Calu3 (cell line): ENCODE measurements at regions not wholly inside any gene's neighbourhood (a gene's known extent, or its start where the extent isn't known, plus 50 kb on each side); places are given as distances from the start of the nearest gene placed in this dataset.

Source experiments
- BruUV-seq: library from RNA; stranded (reverse); fragments of 400-500 nt; replicated peaks from 2 replicates; lab custom pipeline; 2021; lab: Mats Ljungman, UMichigan
- CTCF ChIA-PET: fragments of 300-600 bp; sonication (Branson Sonifier 250); formaldehyde crosslinking; loops from one replicate; lab custom pipeline; 2022; ENCODE audit warnings: antibody characterized with exemption; lab: Charles Lee
- DNase-seq: peaks from one replicate; pipeline ENCODE4 v3.0.0; 2022
- H3K27ac Mint-ChIP-seq: one replicate; pipeline ENCODE4 v1.8.0; 2022; ENCODE audit warnings: mixed read lengths; ENCODE audit not compliant: unreplicated experiment
- H3K27me3 Mint-ChIP-seq: one replicate; pipeline ENCODE4 v1.8.0; 2022; ENCODE audit warnings: mixed read lengths; ENCODE audit not compliant: unreplicated experiment
- H3K36me3 Mint-ChIP-seq: one replicate; pipeline ENCODE4 v1.8.0; 2022; ENCODE audit warnings: mild to moderate bottlenecking, moderate library complexity, mixed read lengths; ENCODE audit not compliant: insufficient read depth, unreplicated experiment
- H3K4me1 Mint-ChIP-seq: one replicate; pipeline ENCODE4 v1.8.0; 2022; ENCODE audit warnings: mild to moderate bottlenecking, low read depth, mixed read lengths; ENCODE audit not compliant: unreplicated experiment
- H3K4me3 Mint-ChIP-seq: one replicate; pipeline ENCODE4 v1.8.0; 2022; ENCODE audit warnings: mild to moderate bottlenecking, low read depth, moderate library complexity, mixed read lengths; ENCODE audit not compliant: unreplicated experiment
- H3K9me3 Mint-ChIP-seq: one replicate; pipeline ENCODE4 v1.8.0; 2022; ENCODE audit warnings: low read depth, mixed read lengths; ENCODE audit not compliant: unreplicated experiment
- intact Hi-C: fragments of 100-400 bp; cut with micrococcal nuclease; formaldehyde crosslinking; loops from one replicate; pipeline ENCODE4 v1.10.0; 2022; ENCODE audit not compliant: unreplicated experiment
- TF ChIP-seq, protein P1 (sequence below): fragments of 200-600 bp; IDR thresholded peaks from one replicate; pipeline ENCODE4 v1.8.0; 2022; ENCODE audit warnings: antibody characterized with exemption; ENCODE audit not compliant: unreplicated experiment

DNA sequence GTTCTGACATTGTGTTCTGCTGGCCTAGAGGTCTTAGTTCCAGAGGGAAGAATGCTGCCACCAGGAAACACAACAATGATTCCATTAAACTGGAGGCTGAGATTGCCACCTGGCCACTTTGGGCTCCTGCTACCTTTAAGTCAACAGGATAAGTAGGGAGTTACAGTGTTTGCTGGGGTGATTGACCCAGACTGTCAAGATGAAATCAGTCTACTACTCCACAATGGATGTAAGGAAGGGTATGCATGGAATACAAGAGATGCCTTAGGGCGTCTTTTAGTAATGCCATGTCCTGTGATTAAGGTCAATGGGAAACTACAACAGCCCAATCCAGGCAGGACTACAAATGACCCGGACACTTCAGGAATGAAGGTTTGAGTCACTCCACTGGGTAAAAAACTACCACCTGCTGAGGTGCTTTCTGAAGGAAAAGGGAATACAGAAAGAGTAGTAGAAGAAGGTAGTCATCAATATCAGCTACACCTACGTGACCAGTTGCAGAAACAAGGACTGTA, 852.6 kb downstream of the LRFN5 start:
- DNase-seq = no peak
- CTCF ChIA-PET = no interaction called here
- H3K4me1 Mint-ChIP-seq = no peaks in the 10 kb centered on the region
- BruUV-seq = no TSS peak
- TF ChIP-seq, protein P1, sequence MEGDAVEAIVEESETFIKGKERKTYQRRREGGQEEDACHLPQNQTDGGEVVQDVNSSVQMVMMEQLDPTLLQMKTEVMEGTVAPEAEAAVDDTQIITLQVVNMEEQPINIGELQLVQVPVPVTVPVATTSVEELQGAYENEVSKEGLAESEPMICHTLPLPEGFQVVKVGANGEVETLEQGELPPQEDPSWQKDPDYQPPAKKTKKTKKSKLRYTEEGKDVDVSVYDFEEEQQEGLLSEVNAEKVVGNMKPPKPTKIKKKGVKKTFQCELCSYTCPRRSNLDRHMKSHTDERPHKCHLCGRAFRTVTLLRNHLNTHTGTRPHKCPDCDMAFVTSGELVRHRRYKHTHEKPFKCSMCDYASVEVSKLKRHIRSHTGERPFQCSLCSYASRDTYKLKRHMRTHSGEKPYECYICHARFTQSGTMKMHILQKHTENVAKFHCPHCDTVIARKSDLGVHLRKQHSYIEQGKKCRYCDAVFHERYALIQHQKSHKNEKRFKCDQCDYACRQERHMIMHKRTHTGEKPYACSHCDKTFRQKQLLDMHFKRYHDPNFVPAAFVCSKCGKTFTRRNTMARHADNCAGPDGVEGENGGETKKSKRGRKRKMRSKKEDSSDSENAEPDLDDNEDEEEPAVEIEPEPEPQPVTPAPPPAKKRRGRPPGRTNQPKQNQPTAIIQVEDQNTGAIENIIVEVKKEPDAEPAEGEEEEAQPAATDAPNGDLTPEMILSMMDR = no peak
- H3K27ac Mint-ChIP-seq = no peak overlapping the region
- H3K36me3 Mint-ChIP-seq = no peaks in the 10 kb centered on the region
- peaks cover 6% of the 10 kb centered on the region for H3K9me3 Mint-ChIP-seq
- intact Hi-C loops = no loop called here
- no peak overlapping the region for H3K4me3 Mint-ChIP-seq
- H3K27me3 Mint-ChIP-seq = no peaks in the 10 kb centered on the region

DNA sequence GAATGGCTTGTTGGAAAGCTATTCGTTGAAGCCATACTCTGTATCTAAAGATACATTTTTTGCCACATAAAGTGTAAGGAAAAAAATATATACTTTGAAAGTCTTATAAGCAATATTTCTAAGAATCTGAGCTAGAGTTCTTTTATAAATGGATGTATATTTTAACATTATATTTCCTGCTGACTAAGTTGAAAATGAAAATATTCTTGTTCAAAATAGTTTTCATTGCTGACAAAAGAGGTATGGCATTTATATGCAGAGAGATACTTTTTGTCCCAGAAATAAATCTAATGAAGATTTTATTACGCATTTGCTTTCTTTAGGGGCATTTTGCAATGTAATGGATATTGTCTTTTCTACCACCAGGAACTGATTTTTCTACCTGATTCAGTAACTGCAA, 834.9 kb downstream of the LRFN5 start:
- Mint-ChIP-seq H3K27me3 (no peaks in the 10 kb centered on the region), H3K9me3 (peaks cover 5% of the 10 kb centered on the region), H3K4me1 (no peaks in the 10 kb centered on the region), H3K36me3 (no peaks in the 10 kb centered on the region), H3K27ac (no peak overlapping the region), H3K4me3 (no peak overlapping the region)
- intact Hi-C loops = no loop called here
- BruUV-seq = no TSS peak
- TF ChIP-seq, protein P1 = no peak
- CTCF ChIA-PET = no interaction called here
- DNase-seq = no peak

DNA sequence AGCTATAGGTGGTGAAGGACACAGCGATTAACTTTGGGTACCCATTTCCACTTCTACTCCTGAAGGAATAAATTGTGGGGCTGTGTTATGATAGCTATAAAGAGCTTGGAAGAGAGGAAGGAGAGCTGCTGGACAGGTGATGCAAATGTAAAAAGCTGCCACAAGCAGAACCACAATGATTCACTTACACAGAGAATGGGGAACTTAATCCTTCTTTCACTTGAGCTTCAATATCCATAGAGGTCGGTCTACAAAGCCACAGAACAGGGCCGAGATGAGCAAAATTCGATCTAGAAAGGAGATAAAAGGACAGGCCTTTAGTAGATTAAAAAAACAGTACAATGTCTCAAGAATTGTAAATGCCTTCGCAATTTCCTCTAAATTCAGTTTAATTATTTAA, 831.1 kb downstream of the LRFN5 start:
- Mint-ChIP-seq H3K9me3 (peaks cover 5% of the 10 kb centered on the region), H3K27ac (no peak overlapping the region), H3K4me3 (no peak overlapping the region), H3K4me1 (no peaks in the 10 kb centered on the region), H3K36me3 (no peaks in the 10 kb centered on the region), H3K27me3 (no peaks in the 10 kb centered on the region)
- CTCF ChIA-PET = no interaction called here
- BruUV-seq = no TSS peak
- TF ChIP-seq, protein P1 = no peak
- no peak for DNase-seq
- intact Hi-C loops = no loop called here

DNA sequence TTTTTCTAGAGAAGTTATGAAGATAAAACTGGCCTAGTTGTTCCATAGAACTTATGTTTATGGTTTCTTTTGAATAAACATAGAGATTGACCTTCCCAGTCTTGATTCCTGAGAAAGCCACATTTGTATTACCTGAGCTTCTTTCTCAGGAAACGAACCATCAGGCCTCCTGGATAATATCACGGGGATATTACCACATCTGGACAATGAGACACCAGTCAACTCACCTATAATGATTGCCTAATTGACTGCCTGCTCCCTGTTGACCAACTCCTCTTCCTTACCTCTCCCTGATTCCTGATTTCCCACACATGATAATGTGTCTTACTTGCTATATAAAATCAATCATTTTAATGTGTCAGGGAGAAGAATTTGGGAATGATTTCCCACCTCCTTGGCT, 822.7 kb downstream of the LRFN5 start:
- Mint-ChIP-seq H3K27ac (no peak overlapping the region), H3K27me3 (no peaks in the 10 kb centered on the region), H3K4me1 (no peaks in the 10 kb centered on the region), H3K9me3 (peaks cover 9% of the 10 kb centered on the region), H3K36me3 (no peaks in the 10 kb centered on the region), H3K4me3 (no peak overlapping the region)
- no TSS peak for BruUV-seq
- TF ChIP-seq, protein P1 = no peak
- intact Hi-C loops = no loop called here
- CTCF ChIA-PET = no interaction called here
- DNase-seq = no peak
